Activated CD4-positive, alpha-beta T cell treated with anti-CD3 and anti-CD28 coated beads for 24 hours (primary cell): ENCODE measurements at regions not wholly inside any gene's neighbourhood (a gene's known extent, or its start where the extent isn't known, plus 50 kb on each side); places are given as distances from the start of the nearest gene placed in this dataset.

Experiments
- DNase-seq, 2 donors: peaks; one replicate each; pipeline ENCODE4 v3.0.0-alpha.2; 2020; ENCODE audit warnings: low read depth in 2 of 2

DNA sequence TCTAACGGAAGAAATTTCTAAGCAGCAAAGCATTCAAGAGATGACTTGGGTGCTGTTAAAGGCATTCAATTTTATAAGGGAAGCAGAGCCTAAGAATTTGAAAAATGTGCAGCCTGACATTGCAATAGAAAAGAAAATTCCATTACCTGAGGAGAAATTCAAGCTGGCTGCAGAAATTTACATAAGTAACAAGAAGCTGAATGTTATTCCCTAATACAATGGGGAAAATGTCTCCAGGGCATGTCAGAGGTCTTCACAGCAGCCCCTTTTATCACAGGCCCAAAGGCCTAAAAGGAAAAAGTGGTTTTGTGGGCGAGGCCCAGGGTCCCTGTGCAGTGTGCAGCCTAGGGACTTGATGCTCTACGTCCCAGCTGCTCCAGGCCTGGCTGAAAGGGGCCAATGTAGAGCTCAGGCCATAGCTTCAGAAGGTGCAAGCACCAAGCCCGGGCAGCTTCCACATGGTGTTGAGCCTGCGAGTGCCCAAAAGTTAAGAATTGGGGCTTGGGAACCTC lies 306.7 kb downstream of the RDH14 start:
- no peak for DNase-seq

DNA sequence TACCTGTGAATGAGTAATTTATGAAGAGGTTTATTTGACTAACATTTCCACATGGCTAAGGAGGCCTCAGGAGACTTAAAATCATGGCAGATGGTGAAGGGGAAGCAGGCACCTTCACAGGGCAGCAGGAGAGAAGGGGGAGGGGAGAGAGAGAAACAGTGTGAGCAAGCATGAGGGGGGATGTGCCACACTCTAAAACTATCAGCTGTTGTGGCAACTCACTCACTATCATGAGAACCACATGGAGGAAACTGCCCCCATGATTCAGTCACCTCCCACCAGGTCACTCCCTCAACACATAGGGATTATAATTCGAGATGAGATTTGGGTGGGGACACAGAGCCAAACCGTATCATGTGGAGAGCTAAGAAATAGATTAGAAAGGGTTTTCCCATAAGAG lies 309.0 kb downstream of the RDH14 start:
- DNase-seq, result no peak

DNA sequence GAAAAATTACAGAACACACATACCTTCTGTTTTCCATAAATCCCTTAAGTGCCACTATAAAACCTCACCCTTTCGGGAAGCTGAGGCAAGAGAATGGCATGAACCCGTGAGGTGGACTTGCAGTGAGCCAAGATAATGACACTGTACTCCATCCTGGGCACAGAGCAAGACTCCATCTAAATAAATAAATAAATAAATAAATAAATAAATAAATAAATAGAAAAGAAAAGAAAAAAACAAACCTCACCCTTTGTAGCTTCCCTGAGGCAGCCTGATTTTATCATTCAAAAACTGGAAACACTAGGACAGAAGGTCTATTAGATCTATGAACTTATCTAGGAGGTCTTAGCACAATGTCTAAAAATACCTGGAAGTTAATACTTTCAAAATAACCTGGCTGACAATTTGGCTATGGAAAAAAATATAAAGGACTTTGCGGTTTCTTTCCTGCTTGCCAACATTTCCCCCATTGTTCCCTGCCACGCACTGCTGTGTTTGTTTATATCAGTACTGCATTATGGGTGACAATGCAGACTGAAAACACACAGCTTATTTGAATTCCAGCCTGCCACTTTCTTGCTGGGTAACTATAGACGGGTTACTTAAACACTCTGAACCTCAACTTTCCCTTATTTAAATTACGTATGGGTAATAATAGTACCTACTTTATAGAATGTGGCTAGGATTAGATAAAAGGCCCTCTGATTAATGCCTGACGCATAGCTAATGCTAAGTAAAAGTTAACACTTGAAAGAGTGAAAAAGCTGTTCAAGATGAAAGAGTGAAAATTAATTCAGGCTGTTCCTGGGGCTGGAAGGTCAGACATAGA lies 313.0 kb downstream of the RDH14 start:
- DNase-seq, result no peak

DNA sequence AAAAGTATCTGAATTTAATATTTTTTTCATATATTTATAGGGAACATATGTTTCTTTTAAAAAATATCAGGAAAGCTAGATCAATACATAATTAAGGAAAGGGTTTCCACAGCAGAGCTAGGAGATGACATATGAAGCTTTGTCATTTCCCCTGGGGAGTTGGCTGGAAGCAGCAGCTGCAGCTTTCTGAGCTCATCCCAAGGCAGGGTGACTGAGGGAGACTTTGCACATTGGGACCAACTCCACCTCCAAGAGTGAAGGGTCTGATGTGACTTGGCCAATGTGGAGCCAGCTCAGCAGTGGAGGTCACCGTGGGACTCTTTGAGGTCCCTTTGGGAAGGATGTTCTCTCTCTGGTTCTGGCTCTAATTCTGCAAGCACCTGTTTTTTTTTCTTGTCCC lies 315.1 kb downstream of the RDH14 start:
- DNase-seq, result no peak

DNA sequence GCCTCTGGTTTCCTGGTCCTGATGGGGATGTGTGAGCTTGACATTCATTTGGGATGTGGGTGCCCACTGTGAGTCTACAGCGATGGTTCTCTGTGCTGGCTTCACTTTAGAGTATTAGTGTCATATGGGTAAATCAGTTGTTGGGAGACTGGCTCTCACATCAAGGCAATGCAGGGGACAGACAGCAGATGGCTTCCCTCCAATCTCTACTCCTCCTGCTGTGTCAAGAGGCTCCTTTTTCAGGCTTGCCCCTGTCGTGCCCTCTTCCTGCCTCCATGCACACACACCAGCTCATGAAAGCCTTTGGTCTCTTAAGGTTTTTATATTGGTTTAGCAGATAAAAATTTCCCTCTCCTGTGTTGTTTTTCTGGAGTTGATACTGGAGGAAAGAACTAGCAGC lies 315.6 kb downstream of the RDH14 start:
- DNase-seq, result no peak

DNA sequence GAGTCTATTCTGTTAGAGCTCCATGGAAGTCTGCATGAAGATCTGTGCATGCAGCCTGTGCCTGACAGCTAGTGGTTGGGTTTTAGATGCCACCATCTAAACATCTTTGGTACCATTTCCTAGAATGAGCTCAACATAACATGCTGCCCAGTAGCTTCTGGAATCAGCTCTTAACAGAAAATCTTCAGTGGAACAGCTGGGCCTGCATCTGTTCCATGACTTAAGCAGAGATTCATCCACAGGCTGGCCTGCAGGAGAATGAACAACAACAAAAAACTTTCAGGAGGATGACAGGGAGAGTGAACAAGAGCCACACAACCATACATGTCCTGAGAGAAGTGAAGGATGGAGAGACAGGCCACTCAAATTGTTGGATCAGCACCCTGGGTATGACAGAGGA lies 316.6 kb downstream of the RDH14 start:
- no peak for DNase-seq

DNA sequence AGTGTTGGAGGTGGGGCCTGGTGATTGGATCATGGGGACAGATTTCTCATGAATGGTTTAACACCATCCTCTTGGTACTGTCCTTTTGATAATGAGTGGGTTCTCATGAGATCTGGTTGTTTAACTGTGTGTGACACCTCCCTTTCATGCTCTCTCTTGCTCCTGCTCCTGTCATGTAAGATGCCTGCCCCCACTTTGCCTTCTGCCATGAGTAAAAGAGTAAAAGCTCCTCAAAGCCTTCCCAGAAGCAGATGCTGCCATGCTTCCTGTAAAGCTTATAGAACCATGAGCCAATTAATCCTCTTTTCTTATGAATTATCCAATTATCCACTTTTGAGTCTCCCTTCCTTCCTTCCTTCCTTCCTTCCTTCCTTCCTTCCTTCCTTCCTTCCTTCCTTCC lies 317.7 kb downstream of the RDH14 start:
- DNase-seq, result no peak

DNA sequence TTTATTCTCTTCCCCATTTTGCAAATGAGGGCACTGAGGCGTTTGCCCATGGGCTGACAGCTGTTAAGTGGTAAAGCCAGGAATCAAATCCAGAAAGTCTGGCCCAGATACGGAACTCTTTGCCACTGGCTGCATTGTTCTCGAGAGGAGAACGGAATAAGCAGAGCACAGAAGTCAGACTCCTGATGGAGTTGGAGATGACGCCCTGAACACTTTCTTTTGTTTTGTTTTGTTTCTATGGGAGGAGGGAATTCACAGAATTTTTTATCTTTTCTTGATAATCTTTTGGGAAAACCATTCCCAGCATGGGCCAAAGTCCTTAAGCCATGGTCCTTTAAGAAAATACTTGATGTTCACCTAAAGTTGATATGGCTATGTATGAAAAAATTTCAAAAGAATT lies 322.2 kb downstream of the RDH14 start:
- DNase-seq, result no peak

DNA sequence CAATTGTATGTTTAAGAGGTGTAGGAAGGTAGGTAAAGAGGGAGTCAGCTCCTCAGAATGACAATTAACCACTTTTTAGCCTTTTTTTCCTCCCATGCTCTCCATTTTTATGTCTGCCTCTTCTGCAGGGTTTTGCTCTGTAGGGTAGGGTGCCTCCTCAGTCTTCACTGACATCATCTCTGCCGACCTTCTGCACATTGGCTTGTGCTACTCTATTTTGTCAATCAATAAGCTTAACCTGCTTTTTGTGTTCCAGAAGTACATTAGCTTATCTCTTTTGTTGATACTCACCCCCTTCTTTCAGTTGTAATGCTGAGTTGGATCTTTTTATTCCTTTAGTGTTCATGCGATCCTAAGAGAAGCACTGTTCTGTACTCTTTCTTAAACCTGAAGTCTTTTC lies 323.2 kb downstream of the RDH14 start:
- no peak for DNase-seq

DNA sequence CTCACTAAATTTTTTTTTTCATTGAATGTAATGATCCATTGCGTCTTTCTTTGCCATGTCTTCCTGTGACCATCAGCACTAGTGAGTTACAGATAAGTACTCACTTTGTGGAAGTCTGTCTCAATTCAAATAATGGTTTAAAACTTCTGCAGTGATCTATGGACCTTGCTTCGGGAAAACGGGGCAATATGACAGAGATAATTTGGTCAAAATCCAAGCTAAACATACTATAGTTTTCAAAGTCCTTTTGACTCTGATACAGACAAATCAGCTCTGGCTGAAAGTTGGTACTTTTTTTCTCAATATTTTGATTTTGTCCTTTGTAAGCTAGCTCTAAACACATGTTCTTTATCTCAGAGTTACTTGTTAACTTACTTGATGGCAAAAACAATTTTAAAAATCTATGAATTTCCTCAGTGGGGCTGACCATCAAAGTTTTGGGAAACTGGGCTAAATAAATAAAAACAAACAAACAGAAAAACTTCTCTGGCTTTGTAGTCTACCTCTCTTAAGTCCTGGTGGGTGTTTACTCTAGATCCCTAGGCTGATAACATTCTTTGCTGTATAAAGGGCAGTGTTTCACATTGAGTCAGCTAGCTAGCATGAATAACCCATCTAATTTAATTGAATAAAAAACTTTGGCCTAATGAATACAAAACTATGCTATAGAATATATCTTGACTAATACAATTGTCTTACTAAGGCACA lies 327.6 kb downstream of the RDH14 start:
- no peak for DNase-seq

DNA sequence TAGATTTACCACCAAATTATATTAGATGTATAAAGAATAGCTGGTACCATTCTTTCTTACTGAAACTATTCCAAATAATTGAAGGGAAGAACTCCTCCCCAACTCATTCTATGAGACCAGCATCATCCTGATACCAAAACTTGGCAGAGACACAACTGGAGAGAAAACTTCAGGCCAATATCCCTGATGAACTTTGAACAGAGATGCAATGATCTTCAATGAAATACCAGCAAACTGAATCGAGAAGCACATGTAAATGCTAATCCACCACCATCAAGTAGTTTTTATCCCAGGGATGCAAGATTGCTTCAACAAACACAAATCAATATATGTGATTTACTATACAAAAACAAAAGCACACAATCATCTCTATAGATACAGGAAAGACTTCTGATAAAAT lies 329.8 kb downstream of the RDH14 start:
- no peak for DNase-seq

DNA sequence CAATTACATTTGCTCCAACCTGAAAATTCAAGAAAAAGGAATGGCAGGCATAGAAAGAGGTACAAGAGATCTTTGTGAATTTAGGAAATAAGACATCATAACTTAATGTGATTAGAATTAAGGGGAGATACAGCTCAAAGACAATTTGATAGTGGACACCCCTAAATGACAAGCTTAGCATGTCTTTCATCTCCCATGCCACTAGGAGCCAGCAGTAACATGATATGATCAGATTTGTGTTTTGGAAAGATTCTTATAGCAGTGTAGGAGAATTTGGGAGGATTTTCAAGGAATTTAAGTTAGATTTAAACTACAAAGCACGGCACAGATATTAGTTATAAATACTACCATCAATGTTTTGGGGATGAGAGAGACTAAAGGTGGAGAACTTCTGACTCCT lies 340.8 kb downstream of the RDH14 start:
- no peak for DNase-seq

DNA sequence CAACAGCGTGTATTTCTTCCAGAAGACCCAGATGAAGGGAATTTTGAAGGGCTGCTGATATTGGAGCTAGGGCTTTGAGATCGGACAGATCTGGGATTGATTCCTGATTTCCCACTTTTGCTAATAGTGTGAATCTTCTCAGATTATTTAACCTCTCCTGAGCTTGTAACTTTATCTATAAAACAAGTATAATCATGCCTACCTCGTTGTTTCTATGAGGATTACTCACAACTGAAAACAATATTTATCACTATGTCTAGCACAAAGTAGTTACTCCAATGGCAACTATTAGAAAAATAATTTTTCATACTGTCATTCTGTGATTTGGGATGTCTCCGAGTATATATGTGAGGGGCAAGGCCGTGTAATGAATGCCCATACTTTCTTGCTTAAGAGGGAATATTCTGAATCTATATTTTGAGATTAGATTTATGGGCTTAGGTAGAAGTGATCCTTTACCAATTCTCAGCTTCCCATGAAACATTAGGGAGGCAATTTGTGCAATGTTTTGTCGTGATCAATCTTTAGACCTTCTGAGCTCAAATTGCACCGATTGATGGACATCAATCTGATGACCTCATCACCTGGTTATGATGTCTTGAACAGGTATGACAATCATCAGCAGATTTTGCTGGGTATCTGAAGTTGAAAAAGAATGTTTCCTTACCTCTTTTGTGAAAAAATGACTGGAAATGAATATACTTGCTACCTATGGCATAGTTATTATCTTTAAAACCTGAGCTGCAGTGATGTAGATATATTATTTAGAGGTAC lies 339.9 kb downstream of the KCNS3 start:
- DNase-seq, result no peak

DNA sequence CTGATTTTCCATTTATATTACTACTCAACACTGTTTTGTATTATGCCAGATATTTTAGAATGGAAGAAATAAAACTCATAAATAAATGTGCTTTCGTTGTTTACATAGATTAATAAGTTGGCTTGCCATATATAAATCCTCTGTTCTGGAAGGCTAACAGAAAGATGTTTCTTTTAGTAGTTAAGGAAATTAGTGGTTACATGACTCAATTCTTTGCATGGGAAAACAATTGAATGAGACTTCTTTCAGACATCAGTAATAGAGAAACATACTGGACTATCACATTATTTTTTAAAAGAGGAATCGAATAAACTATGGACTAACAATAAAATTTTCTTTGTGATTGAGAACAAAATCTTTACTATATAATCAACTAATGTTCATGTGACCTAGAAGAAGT lies 336.5 kb downstream of the KCNS3 start:
- no peak for DNase-seq

DNA sequence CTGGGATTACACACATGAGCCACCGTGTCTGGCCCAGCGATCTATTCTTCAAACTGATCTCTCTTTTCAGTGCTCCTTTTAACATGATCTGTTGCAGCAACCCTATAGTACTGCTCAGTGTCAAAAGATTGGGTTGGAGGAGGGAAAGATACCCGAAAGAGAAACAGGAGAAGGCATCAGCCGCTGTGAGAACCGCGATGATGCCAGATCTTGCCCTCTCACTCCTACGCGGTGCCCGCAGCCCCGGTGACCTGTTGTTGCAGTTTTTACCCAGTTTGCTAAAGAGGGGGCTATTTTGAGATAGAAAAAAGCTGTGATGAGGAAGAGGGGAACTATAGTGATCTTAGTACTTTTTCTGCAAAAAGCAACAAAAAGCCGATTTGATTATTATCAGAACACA lies 335.5 kb downstream of the KCNS3 start:
- DNase-seq, result no peak

DNA sequence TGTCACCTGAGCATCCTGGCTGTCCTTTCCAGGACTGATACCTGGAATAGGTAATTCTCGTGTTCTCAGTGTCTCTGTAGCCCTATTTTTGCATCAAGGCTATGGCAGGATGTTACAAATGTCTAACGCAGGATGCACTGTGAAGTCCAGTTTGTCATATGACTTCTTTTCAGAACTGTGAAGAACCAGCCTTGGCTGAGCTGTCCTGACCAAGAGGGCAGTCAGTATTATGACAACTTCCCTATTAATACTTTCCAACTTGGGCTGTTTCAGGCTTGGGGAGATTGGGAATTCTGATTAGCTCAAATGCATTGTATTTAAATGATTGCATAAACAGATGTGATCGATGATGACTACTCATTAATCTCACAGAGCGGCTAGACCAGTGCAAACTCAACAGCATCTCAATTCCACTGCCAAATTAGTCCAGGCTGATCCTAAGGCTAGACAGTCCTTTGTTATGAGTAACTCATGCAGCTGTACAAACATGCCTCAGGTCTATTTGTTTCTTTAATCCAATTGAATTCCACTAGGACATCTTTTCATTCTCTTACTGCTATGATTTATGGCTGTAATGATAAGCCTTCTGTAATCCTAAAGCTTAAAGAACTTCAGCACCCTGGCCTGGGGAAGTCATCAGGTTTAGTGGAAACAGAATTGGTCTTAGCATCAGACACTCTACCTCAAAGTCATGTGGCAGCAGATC lies 331.6 kb downstream of the KCNS3 start:
- no peak for DNase-seq

DNA sequence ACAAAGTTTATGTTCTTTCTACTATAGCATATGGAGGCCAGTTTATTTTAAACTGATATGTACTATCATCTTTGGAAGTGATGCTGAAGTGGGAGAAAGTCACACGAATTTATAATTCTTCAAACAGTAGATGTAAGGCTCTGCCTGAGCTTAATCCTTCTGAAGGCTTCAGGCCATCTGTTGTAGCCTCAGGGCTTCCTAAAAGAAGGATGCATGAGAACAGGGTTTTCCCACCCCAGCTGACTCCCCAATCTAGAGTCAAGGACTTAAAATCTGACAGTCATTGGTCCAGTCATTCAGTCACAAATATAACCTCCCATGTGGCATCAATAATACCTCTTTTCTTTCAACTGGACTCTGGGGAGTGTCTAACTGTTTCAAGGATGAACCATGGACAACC lies 330.5 kb downstream of the KCNS3 start:
- DNase-seq, result no peak

DNA sequence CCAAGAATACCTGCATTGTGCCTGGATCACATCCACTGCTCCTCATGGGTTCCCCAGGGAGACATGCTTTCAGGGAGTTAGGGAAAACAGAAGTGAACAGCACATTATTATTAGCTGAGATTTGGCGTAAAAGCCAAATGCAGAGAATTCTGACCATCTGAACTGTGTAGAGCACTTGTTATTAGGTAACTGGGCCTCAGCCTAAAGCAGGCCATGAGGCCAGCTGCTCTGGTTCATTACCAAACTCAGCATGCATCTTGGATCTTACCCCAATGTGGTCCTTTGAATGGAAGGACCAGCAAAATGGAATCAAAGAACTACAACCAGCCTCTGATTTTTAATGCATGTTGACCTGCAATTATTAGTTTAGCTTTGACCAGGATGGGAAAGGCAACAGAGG lies 322.3 kb downstream of the KCNS3 start:
- no peak for DNase-seq

DNA sequence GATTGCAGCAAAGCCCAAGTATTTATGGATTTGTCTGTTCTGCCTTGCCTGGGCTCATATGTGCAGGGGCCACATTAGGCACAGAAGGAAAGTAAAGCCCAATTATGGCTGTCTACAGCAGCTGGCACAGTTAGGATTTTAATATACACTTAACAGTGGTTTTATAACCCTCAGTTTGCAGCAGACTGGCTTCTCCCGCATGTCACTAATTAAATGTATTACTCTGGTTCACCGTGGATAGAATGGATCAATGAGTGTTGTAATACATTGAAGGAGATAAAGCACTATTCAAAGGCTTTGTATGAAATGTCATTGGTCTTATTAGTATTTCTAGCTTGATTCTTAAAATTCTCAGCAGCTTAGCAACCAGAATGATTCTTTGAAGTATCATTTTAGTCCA lies 320.2 kb downstream of the KCNS3 start:
- DNase-seq, result no peak

DNA sequence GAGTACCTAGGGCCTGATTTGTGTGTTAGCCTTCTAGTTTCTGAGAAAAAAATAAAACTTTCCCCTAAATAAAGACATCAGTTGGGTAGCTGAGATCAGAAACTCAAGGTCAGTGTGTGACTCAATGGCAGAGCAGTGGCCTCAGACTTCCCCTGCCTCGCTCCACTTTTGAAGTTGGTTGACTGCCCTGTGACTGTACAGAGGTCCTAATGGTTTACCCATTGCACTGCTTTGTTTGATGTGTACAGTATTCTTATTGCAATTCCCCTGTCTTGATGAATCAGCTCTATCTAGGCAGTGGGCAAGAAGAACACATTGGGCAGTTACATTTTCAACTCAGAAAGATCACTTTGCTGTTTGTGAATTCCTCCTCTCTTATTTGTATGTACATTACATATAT lies 315.7 kb downstream of the KCNS3 start:
- no peak for DNase-seq

DNA sequence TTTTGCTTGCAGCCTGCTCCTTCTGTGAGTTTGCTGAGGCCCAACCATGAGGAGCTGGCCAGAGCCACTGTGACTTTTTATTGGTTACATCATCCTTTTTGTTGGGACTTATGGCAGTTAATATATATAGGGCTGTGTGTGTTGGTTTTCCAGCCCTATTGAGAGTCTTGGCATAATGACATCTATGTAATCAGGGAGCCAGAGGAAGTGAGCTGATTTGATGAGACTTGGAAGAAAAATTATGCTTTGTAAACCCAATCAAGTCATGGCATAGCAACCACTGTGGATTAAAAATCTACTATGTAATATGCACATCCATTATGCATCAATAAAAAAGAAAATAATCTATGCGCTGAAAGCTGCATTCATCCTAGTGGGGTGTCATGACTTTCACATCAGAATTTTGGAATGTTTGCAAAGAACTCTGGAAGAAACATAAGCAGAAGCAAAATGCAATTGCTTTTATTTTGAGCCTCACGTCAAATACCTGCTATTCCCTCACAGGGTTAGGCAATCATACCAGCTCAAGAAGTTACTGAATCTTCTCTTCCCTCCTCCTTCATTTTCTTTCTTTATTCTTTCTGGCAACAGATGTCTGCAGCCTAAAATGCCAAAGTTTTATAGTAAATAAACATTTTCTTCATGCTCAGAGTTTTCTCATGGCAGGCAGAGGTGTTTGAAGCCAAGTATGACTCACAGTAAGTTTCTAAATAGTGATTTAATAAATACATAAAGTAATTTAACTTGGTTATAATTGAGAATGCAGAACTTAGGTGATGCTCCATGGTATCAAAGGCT lies 308.5 kb downstream of the KCNS3 start:
- no peak for DNase-seq
